RWPE2 (cell line): ENCODE measurements at regions not wholly inside any gene's neighbourhood (a gene's known extent, or its start where the extent isn't known, plus 50 kb on each side); places are given as distances from the start of the nearest gene placed in this dataset.

Experiments used
- ATAC-seq: fragments of 200-7000 bp; cut with Tn5 transposase; 3 replicates; pipeline ENCODE4 v1.9.1; 2021; ENCODE audit warnings: low read depth
- DNase-seq: peaks from one replicate; pipeline ENCODE4 v3.0.0-alpha.2; 2020; ENCODE audit warnings: low spot score
- H3K27ac ChIP-seq: fragments of 450-650 bp; 2 replicates; pipeline ENCODE4 v1.5.1; 2017; ENCODE audit warnings: mild to moderate bottlenecking; ENCODE audit not compliant: poor library complexity, severe bottlenecking
- H3K27me3 ChIP-seq: fragments of 250-450 bp; sonication (Bioruptor Pico); 2 replicates; pipeline ENCODE4 v1.5.1; 2021; ENCODE audit warnings: mild to moderate bottlenecking, moderate library complexity; ENCODE audit not compliant: insufficient read depth, poor library complexity, severe bottlenecking
- H3K36me3 ChIP-seq: fragments of 250-450 bp; sonication (Bioruptor Pico); 2 replicates; pipeline ENCODE4 v1.5.1; 2020; ENCODE audit warnings: low read depth, mild to moderate bottlenecking, moderate library complexity
- H3K4me1 ChIP-seq: fragments of 250-450 bp; sonication (Bioruptor Pico); 2 replicates; pipeline ENCODE4 v1.5.1; 2021; ENCODE audit warnings: mild to moderate bottlenecking, moderate library complexity; ENCODE audit not compliant: insufficient read depth, poor library complexity, severe bottlenecking
- H3K4me3 ChIP-seq: fragments of 250-450 bp; sonication (Bioruptor Pico); 2 replicates; pipeline ENCODE4 v1.5.1; 2021; ENCODE audit warnings: mild to moderate bottlenecking, moderate library complexity; ENCODE audit not compliant: severe bottlenecking
- H3K9me3 ChIP-seq: fragments of 250-450 bp; sonication (Bioruptor Pico); 2 replicates; pipeline ENCODE4 v1.5.1; 2021; ENCODE audit warnings: mild to moderate bottlenecking, moderate library complexity; ENCODE audit not compliant: severe bottlenecking
- CTCF ChIP-seq: fragments of 450-650 bp; IDR thresholded peaks from one replicate; pipeline ENCODE4 v1.5.1; 2017; ENCODE audit warnings: mild to moderate bottlenecking, moderate library complexity; ENCODE audit not compliant: poor library complexity, severe bottlenecking

GRCh38 chr5:91977579-91977978 is 594.5 kb upstream of the ARRDC3 start:
- Histone ChIP-seq H3K27ac (no peak overlapping the region), H3K27me3 (peaks cover 6% of the 10 kb centered on the region), H3K9me3 (no peaks in the 10 kb centered on the region), H3K4me3 (no peak overlapping the region), H3K4me1 (no peaks in the 10 kb centered on the region), H3K36me3 (no peaks in the 10 kb centered on the region)
- TF ChIP-seq CTCF: no peak
- ATAC-seq (no peak), DNase-seq (no peak)

- no peak for TF ChIP-seq CTCF
- Histone ChIP-seq H3K36me3 (no peaks in the 10 kb centered on the region), H3K9me3 (no peaks in the 10 kb centered on the region), H3K27ac (no peak overlapping the region), H3K27me3 (peaks cover 6% of the 10 kb centered on the region), H3K4me3 (no peak overlapping the region), H3K4me1 (no peaks in the 10 kb centered on the region)
- ATAC-seq (no peak), DNase-seq (no peak)
Measured at GRCh38 chr5:91976451-91976850, 593.3 kb upstream of the ARRDC3 start.

- Histone ChIP-seq H3K4me1 (no peaks in the 10 kb centered on the region), H3K27me3 (peaks cover 2% of the 10 kb centered on the region), H3K4me3 (no peak overlapping the region), H3K27ac (no peak overlapping the region), H3K36me3 (no peaks in the 10 kb centered on the region), H3K9me3 (no peaks in the 10 kb centered on the region)
- TF ChIP-seq CTCF: no peak
- DNase-seq (no peak), ATAC-seq (no peak)
Measured at GRCh38 chr5:91963166-91963565, 580.0 kb upstream of the ARRDC3 start.

- Histone ChIP-seq H3K27me3 (peaks cover 2% of the 10 kb centered on the region), H3K9me3 (no peaks in the 10 kb centered on the region), H3K27ac (no peak overlapping the region), H3K4me3 (no peak overlapping the region), H3K36me3 (no peaks in the 10 kb centered on the region), H3K4me1 (no peaks in the 10 kb centered on the region)
- DNase-seq (no peak), ATAC-seq (no peak; the same call in 2 of the 3 replicates)
- TF ChIP-seq CTCF: no peak
Measured at GRCh38 chr5:91957666-91958065, 574.5 kb upstream of the ARRDC3 start.

GRCh38 chr5:91956738-91957137 is 573.6 kb upstream of the ARRDC3 start:
- ATAC-seq: no peak

More at GRCh38 chr5:91956738-91957137, 573.6 kb upstream of the ARRDC3 start:
- Histone ChIP-seq H3K36me3 (no peaks in the 10 kb centered on the region), H3K4me1 (no peaks in the 10 kb centered on the region), H3K4me3 (no peak overlapping the region), H3K27ac (no peak overlapping the region), H3K9me3 (no peaks in the 10 kb centered on the region), H3K27me3 (peaks cover 2% of the 10 kb centered on the region)
- DNase-seq: no peak
- no peak for TF ChIP-seq CTCF
